ENCODE measurements at regions not wholly inside any gene's neighbourhood (a gene's known extent, or its start where the extent isn't known, plus 50 kb on each side); places are given as distances from the start of the nearest gene placed in this dataset.

GRCh38 chr2:18356676-18357075, 203.8 kb downstream of the RDH14 start:
- DNase-seq = peak; percentile 38
- in situ Hi-C loops (cut with HindIII; ENCODE audit: low pct_ligation_motif_present, low pct_unique_long_range_greater_than_20kb, low sequenced_read_pairs) = no loop called here

- in situ Hi-C loops (cut with HindIII; ENCODE audit: low pct_ligation_motif_present, low pct_unique_long_range_greater_than_20kb, low sequenced_read_pairs) = no loop called here
- DNase-seq = no peak
These were observed 211.0 kb downstream of the RDH14 start for GRCh38 chr2:18349421-18349820.

GRCh38 chr2:18346874-18347273, 213.6 kb downstream of the RDH14 start:
- DNase-seq = no peak
- in situ Hi-C loops (cut with HindIII; ENCODE audit: low pct_ligation_motif_present, low pct_unique_long_range_greater_than_20kb, low sequenced_read_pairs) = no loop called here

- DNase-seq = no peak
- in situ Hi-C loops (cut with HindIII; ENCODE audit: low pct_ligation_motif_present, low pct_unique_long_range_greater_than_20kb, low sequenced_read_pairs) = no loop called here
These were observed 214.1 kb downstream of the RDH14 start for GRCh38 chr2:18346344-18346743.

- DNase-seq = peak; percentile 64
- in situ Hi-C loops (cut with HindIII; ENCODE audit: low pct_ligation_motif_present, low pct_unique_long_range_greater_than_20kb, low sequenced_read_pairs) = no loop called here
These were observed 214.6 kb downstream of the RDH14 start for GRCh38 chr2:18345848-18346247.

GRCh38 chr2:18342901-18343300, 217.6 kb downstream of the RDH14 start:
- DNase-seq = no peak
- in situ Hi-C loops (cut with HindIII; ENCODE audit: low pct_ligation_motif_present, low pct_unique_long_range_greater_than_20kb, low sequenced_read_pairs) = no loop called here

- no peak for DNase-seq
- in situ Hi-C loops (cut with HindIII; ENCODE audit: low pct_ligation_motif_present, low pct_unique_long_range_greater_than_20kb, low sequenced_read_pairs) = no loop called here
These were observed 221.1 kb downstream of the RDH14 start for GRCh38 chr2:18339326-18339725.

GRCh38 chr2:18336975-18337374, 223.5 kb downstream of the RDH14 start:
- in situ Hi-C loops (cut with HindIII; ENCODE audit: low pct_ligation_motif_present, low pct_unique_long_range_greater_than_20kb, low sequenced_read_pairs) = no loop called here
- no peak for DNase-seq

- no peak for DNase-seq
- in situ Hi-C loops (cut with HindIII; ENCODE audit: low pct_ligation_motif_present, low pct_unique_long_range_greater_than_20kb, low sequenced_read_pairs) = no loop called here
These were observed 228.0 kb downstream of the RDH14 start for GRCh38 chr2:18332477-18332876.

GRCh38 chr2:18325118-18325517, 235.3 kb downstream of the RDH14 start:
- no peak for DNase-seq
- in situ Hi-C loops (cut with HindIII; ENCODE audit: low pct_ligation_motif_present, low pct_unique_long_range_greater_than_20kb, low sequenced_read_pairs) = no loop called here

- no peak for DNase-seq
- in situ Hi-C loops (cut with HindIII; ENCODE audit: low pct_ligation_motif_present, low pct_unique_long_range_greater_than_20kb, low sequenced_read_pairs) = no loop called here
These were observed 240.5 kb downstream of the RDH14 start for GRCh38 chr2:18319987-18320386.

GRCh38 chr2:18317017-18317416, 243.4 kb downstream of the RDH14 start:
- no peak for DNase-seq
- in situ Hi-C loops (cut with HindIII; ENCODE audit: low pct_ligation_motif_present, low pct_unique_long_range_greater_than_20kb, low sequenced_read_pairs) = no loop called here

GRCh38 chr2:18312818-18313217, 247.6 kb downstream of the RDH14 start:
- in situ Hi-C loops (cut with HindIII; ENCODE audit: low pct_ligation_motif_present, low pct_unique_long_range_greater_than_20kb, low sequenced_read_pairs) = no loop called here
- DNase-seq = no peak

GRCh38 chr2:18311420-18312195, 248.8 kb downstream of the RDH14 start:
- in situ Hi-C loops (cut with HindIII; ENCODE audit: low pct_ligation_motif_present, low pct_unique_long_range_greater_than_20kb, low sequenced_read_pairs) = no loop called here
- no peak for DNase-seq

GRCh38 chr2:18309627-18310026, 250.8 kb downstream of the RDH14 start:
- in situ Hi-C loops (cut with HindIII; ENCODE audit: low pct_ligation_motif_present, low pct_unique_long_range_greater_than_20kb, low sequenced_read_pairs) = no loop called here
- no peak for DNase-seq

GRCh38 chr2:18309188-18309587, 251.3 kb downstream of the RDH14 start:
- in situ Hi-C loops (cut with HindIII; ENCODE audit: low pct_ligation_motif_present, low pct_unique_long_range_greater_than_20kb, low sequenced_read_pairs) = no loop called here
- DNase-seq = no peak

GRCh38 chr2:18304849-18305248, 255.6 kb downstream of the RDH14 start:
- DNase-seq = no peak
- in situ Hi-C loops (cut with HindIII; ENCODE audit: low pct_ligation_motif_present, low pct_unique_long_range_greater_than_20kb, low sequenced_read_pairs) = no loop called here

GRCh38 chr2:18301421-18302139, 258.9 kb downstream of the RDH14 start:
- DNase-seq = peak; percentile 27
- in situ Hi-C loops (cut with HindIII; ENCODE audit: low pct_ligation_motif_present, low pct_unique_long_range_greater_than_20kb, low sequenced_read_pairs) = no loop called here

- in situ Hi-C loops (cut with HindIII; ENCODE audit: low pct_ligation_motif_present, low pct_unique_long_range_greater_than_20kb, low sequenced_read_pairs) = no loop called here
- peak; percentile 95 for DNase-seq
These were observed 260.8 kb downstream of the RDH14 start for GRCh38 chr2:18299423-18300212.

Data from ACHN (cell line).